LNCaP clone FGC (cell line): ENCODE measurements at regions not wholly inside any gene's neighbourhood (a gene's known extent, or its start where the extent isn't known, plus 50 kb on each side); places are given as distances from the start of the nearest gene placed in this dataset.

Experiments
- DNase-seq: peaks from one replicate; pipeline ENCODE4 v3.0.0-alpha.2; 2011; ENCODE audit warnings: low read depth
- H3K4me3 ChIP-seq: 2 replicates; pipeline ENCODE4 v1.5.1; 2011; ENCODE audit warnings: mild to moderate bottlenecking, low read depth, low read length, control low read depth
- CTCF ChIP-seq: IDR thresholded peaks from 2 replicates; pipeline ENCODE4 v1.5.1; 2012; ENCODE audit warnings: mild to moderate bottlenecking; ENCODE audit not compliant: control insufficient read depth, insufficient read depth; ENCODE audit errors: extremely low read depth

DNA sequence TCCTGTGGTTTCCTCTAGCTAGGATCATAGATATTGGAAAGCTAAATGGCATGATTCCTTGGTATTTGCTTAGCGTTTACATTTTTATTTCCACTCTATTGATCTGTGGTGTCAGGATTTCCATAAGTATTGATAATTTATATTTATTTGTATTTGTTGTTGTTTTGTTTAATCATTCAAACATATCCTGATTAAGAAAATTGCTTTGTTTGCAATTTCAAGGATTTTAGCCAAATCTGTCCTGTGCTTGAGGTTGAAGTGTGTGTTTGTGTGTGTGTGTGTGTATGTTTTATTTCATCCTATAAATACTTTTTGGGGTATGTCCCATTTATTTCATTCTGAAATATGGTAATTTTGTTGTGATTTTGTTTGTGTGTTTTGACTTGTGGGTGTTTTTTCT is 1884.1 kb upstream of the CDH6 start:
- TF ChIP-seq CTCF, result no peak

GRCh38 chr5:29307478-29307877 is 1886.0 kb upstream of the CDH6 start:
- no peak overlapping the region for H3K4me3 ChIP-seq
- DNase-seq, result no peak
- TF ChIP-seq CTCF, result no peak

More for the DNA sequence above, 1884.1 kb upstream of the CDH6 start:
- H3K4me3 ChIP-seq, result no peak overlapping the region
- no peak for DNase-seq

GRCh38 chr5:29304545-29304944 is 1888.9 kb upstream of the CDH6 start:
- no peak overlapping the region for H3K4me3 ChIP-seq
- no peak for TF ChIP-seq CTCF
- peak; percentile 6 for DNase-seq

DNA sequence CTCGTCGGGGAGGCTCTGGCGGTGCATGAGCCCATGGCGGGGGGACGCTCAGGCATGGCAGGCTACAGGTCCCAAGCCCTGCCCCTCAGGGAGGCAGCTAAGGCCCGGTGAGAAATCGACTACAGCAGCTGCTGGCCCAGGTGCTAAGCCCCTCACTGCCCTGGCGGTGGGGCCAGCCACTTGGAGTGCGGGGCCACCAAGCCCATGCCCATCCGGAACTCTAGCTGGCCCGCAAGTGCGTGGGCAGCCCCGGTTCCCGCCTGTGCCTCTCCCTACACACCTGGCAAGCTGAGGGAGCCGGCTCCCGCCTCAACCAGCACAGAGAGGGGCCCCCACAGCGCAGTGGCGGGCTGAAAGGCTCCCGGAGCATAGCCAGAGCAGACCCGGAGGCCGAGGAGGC is 1896.9 kb upstream of the CDH6 start:
- H3K4me3 ChIP-seq, result no peak overlapping the region
- no peak for TF ChIP-seq CTCF
- no peak for DNase-seq

DNA sequence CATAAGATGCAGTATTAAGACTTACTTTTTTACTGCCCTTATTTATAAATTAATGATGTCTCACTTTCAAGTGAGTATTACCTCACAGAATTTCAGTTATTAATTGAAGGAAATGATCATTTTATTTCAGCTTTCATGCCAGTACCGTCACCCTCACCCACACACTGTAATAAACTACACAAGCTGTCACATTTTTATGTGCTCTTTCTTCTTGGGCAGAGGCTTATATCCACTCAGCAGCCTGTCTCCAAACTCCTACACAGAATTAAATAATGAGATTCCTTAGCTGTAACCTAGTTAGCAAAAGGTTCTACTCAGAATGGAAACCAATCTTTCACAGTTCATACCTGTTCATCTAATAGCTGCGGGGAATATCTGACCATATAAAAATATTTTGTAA is 1915.8 kb upstream of the CDH6 start:
- TF ChIP-seq CTCF, result no peak
- no peak overlapping the region for H3K4me3 ChIP-seq
- no peak for DNase-seq

DNA sequence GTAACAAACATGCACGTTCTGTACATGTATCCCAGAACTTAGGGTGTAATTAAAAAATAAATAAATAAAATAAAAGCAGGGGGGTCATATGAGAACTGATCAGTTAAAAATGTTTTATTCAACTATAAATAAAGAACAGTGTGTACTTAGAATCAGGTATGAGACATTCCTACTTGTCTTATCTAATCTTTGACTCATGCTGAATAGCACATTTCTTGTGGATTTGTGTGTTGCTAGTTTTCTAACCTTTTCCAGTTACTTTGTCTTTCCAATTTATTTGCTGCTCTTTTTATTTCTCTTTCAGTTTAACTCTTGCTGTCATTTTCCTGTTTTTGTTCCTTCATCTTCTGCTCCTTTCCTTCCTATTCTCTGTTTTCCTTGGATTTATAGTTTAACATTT is 1917.1 kb upstream of the CDH6 start:
- TF ChIP-seq CTCF, result no peak
- DNase-seq, result no peak
- no peak overlapping the region for H3K4me3 ChIP-seq

GRCh38 chr5:29263915-29264351 is 1929.6 kb upstream of the CDH6 start:
- H3K4me3 ChIP-seq, result no peak overlapping the region
- no peak for DNase-seq
- no peak for TF ChIP-seq CTCF
